Epithelial cell of proximal tubule (primary cell): ENCODE measurements at regions not wholly inside any gene's neighbourhood (a gene's known extent, or its start where the extent isn't known, plus 50 kb on each side); places are given as distances from the start of the nearest gene placed in this dataset.
"Not testable (repeated sequence)": the region's sequence is repeated elsewhere in the genome, so short reads cannot be mapped to it uniquely, and the experiment has no call there.

Experiments
- DNase-seq: peaks from one replicate; pipeline ENCODE4 v3.0.0-alpha.2; 2011; ENCODE audit warnings: low read depth
- H3K4me3 ChIP-seq: 2 replicates; pipeline ENCODE4 v1.5.1; 2011; ENCODE audit warnings: low read depth, mild to moderate bottlenecking, low read length
- TF ChIP-seq, protein P1 (sequence below): conservative IDR thresholded peaks from 2 replicates; pipeline ENCODE4 v1.5.1; 2012; ENCODE audit warnings: low read depth, mild to moderate bottlenecking, low read length

DNA sequence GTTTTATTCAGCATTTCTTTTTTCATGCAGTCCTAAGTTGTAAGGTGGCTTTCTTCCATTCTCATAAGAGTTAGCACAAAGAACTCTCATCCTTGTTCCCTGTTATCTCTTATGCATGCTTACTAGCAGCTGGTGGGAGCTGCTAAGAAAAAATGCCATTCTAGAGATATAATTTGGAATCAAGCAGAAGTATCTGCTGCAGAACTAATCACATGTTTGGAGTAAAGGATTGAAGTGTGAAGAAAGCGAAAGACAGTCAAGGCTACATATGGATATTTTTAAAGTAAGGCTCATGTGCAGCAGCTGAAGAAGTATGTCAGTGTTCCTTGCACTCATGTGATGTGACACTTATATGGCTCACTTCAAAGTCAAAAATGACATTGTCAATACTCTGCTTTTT is 116.2 kb upstream of the PCED1B start:
- TF ChIP-seq, protein P1, sequence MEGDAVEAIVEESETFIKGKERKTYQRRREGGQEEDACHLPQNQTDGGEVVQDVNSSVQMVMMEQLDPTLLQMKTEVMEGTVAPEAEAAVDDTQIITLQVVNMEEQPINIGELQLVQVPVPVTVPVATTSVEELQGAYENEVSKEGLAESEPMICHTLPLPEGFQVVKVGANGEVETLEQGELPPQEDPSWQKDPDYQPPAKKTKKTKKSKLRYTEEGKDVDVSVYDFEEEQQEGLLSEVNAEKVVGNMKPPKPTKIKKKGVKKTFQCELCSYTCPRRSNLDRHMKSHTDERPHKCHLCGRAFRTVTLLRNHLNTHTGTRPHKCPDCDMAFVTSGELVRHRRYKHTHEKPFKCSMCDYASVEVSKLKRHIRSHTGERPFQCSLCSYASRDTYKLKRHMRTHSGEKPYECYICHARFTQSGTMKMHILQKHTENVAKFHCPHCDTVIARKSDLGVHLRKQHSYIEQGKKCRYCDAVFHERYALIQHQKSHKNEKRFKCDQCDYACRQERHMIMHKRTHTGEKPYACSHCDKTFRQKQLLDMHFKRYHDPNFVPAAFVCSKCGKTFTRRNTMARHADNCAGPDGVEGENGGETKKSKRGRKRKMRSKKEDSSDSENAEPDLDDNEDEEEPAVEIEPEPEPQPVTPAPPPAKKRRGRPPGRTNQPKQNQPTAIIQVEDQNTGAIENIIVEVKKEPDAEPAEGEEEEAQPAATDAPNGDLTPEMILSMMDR: no peak

DNA sequence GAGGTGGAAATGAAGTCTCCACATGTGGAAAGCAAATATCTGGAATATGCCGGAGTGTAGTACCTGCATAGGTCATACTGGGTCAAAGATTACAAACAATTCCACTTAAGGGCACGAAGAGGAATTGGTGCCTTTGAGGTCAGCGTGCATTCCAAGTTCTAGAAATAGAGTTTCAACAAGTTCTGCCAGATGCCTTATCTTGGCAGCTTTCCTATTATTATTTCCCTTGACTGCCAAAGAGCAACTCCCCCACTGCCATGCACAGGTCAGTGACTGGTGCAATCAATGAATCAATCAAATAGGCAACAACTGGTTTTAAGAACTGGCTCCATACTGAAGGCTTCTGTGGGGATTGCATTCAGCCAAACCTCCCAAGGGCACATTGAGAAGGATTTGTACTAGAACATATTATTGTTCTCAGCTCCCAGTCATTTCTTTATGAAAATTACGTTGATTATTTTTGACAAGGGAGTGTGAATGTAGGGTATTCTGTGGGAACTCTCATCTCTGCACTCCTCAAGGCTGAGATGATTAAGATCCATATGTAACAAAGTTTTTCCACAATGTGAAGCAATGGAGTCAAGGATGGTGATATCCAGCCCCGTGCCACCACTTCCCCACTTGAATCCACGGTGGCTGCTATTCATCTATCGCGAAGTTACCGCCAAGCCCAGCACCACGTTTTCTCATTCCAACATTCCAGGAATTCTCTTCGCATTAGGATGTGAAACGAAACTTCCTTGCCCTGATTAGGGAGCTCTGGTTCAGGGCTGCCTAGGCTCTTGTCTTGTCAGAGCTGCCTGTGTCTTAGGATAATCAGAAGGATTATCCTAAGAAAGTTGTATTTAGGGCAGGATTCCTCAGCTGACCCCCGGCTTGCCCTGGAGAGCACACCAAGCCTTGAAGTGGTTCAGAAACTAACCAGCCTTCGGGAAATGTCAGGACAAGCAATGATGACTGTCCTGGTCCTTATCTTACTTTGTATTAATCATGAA is 115.1 kb upstream of the PCED1B start:
- no peak for DNase-seq
- no peak overlapping the region for H3K4me3 ChIP-seq
- TF ChIP-seq, protein P1: no peak

More for the DNA sequence above, 116.2 kb upstream of the PCED1B start:
- H3K4me3 ChIP-seq: no peak overlapping the region
- no peak for DNase-seq

DNA sequence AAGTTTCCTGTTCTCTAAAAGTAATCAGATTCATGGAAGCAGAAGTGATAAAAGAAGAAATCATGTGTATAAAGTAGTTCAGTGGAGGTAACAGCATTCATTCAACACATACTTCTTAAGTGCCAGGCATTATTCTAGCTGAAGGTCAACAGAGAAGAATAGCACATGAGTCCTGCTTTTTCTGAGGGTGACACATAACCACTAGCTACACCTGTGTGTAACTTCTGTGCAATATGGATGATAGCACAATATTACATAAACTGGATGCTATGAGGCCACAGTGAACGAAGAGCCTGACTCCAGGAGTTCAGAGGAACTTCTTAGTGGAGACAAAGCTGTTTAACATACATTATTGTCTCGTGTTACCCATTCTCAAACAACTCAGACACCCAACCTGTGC is 114.3 kb upstream of the PCED1B start:
- TF ChIP-seq, protein P1: no peak
- no peak for DNase-seq
- H3K4me3 ChIP-seq: no peak overlapping the region

DNA sequence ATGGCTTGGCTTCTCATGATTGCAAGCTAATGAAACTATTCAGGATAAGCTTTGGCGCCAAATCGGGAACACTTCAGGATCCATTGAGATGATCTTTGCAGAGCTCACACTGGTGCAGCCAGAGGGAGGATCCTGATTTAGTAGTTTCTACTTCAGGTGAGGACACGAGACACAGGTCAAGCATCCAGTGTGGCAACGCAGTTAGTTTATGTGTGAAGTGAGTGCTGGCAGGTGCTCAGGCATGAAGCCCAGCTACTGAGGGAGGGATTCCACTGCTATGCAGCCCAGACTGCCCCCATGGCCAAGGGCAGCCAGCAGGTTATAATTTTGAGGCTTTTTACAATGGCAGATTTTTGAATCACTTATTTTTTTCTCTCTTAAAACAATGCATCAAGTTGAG is 113.5 kb upstream of the PCED1B start:
- H3K4me3 ChIP-seq: no peak overlapping the region
- no peak for DNase-seq
- TF ChIP-seq, protein P1: no peak

DNA sequence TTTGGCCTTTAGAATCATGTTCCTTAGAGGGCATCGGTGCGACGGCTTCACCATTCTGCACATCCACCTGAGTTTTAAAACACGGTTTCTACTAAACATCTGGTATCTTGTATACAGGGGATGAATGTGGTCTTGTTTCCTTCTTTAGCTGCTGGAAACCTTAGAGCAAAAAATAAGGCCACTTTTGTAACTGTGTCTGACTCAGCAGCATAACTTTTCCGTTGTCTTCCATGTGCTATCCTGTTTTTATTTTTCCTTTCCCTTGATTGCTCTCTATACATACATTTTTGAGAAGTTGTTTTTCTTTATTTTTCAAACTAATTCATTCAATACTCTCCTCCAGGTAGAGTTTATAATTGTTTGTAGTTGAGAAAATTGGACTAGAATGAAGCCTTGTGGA is 108.8 kb upstream of the PCED1B start:
- TF ChIP-seq, protein P1: no peak
- no peak for DNase-seq
- H3K4me3 ChIP-seq: no peak overlapping the region

DNA sequence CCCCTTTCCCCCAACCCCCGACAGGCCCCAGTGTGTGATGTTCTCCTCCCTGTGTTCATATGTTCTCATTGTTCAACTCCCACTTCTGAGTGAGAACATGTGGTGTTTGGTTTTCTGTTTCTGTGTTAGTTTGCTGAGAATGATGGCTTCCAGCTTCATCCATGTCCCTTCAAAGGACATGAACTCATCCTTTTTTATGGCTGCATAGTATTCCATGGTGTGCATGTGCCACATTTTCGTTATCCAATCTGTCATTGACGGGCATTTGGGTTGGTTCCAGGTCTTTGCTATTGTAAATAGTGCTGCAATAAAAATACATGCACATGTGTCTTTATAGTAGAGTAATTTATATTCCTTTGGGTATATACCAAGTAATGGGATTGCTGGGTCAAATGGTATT is 105.5 kb upstream of the PCED1B start:
- not testable (repeated sequence) for DNase-seq, H3K4me3 ChIP-seq

DNA sequence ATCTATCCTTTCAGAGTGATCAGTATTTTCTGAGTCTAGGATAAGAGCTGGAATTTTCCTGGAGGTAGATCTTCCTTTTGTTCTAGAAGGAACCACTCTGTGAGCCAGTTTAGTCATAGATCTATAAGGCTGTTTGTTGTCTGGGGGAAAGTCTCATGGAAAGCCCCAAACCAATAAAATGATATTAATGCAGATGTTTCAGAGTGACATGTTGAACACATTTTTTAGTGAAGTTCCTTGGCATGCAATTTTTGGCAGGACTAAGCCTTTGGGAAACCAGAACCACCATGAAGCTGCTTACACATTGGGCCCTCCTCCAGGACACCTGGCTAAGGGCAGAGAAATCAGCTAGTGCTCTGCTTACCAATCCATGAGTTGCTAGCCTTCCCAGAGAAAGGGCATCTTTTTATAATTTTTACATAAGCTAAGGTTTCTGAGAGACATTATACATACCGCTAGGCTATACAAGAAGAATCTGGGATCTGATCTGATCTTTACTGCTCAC is 101.5 kb upstream of the PCED1B start:
- DNase-seq: no peak
- no peak overlapping the region for H3K4me3 ChIP-seq
- TF ChIP-seq, protein P1: no peak
